ENCODE measurements at regions not wholly inside any gene's neighbourhood (a gene's known extent, or its start where the extent isn't known, plus 50 kb on each side); places are given as distances from the start of the nearest gene placed in this dataset.

- H3K27ac Mint-ChIP-seq (ENCODE audit: unreplicated experiment), result no peak overlapping the region
- peaks cover 15% of the 10 kb centered on the region for H3K9me3 Mint-ChIP-seq (ENCODE audit: unreplicated experiment)
- Histone ChIP-seq H2AFZ (ENCODE audit: low read depth, low read length) (no peak overlapping the region), H3K27ac (ENCODE audit: low read depth, low read length) (no peak overlapping the region), H4K20me1 (ENCODE audit: insufficient read depth, low read length) (no peaks in the 10 kb centered on the region), H3K79me2 (ENCODE audit: insufficient read depth, low read length) (no peaks in the 10 kb centered on the region), H3K9me3 (ENCODE audit: insufficient read depth, low read depth, low read length) (no peaks in the 10 kb centered on the region), H3K27me3 (ENCODE audit: insufficient read depth, low read length) (peaks cover 1% of the 10 kb centered on the region), H3K4me1 (ENCODE audit: insufficient read depth, low read length) (no peaks in the 10 kb centered on the region), H3K4me2 (ENCODE audit: low read length) (no peak overlapping the region), H3K9ac (ENCODE audit: low read length) (no peak overlapping the region), H3K36me3 (ENCODE audit: insufficient read depth, low read length) (no peaks in the 10 kb centered on the region), H3K4me3 (ENCODE audit: insufficient read depth, low read depth, low read length) (no peak overlapping the region)
- FAIRE-seq (no peak), DNase-seq (ENCODE audit: low read depth) (no peak)
- TF ChIP-seq CTCF (IDR thresholded peaks at IDR 0.05; ENCODE audit: insufficient read depth, low read depth, low read length) (no peak), EZH2 (IDR thresholded peaks at IDR 0.05; ENCODE audit: insufficient read depth, low read length) (no peak)
- no peak overlapping the region for H3K4me3 Mint-ChIP-seq (ENCODE audit: unreplicated experiment)
- no peaks in the 10 kb centered on the region for H3K27me3 Mint-ChIP-seq (ENCODE audit: low read depth, unreplicated experiment)
- H3K4me1 Mint-ChIP-seq (ENCODE audit: low read depth, unreplicated experiment), result peaks cover 5% of the 10 kb centered on the region
- H3K36me3 Mint-ChIP-seq (ENCODE audit: low read depth, unreplicated experiment), result peaks cover 2% of the 10 kb centered on the region
Measured at GRCh38 chr9:20291201-20291600, 331.1 kb downstream of the MLLT3 start.

- Histone ChIP-seq H3K27me3 (ENCODE audit: insufficient read depth, low read length) (peaks cover 2% of the 10 kb centered on the region), H3K9ac (ENCODE audit: low read length) (no peak overlapping the region), H3K36me3 (ENCODE audit: insufficient read depth, low read length) (no peaks in the 10 kb centered on the region), H3K27ac (ENCODE audit: low read depth, low read length) (no peak overlapping the region), H3K9me3 (ENCODE audit: insufficient read depth, low read depth, low read length) (no peaks in the 10 kb centered on the region), H3K4me2 (ENCODE audit: low read length) (no peak overlapping the region), H3K4me1 (ENCODE audit: insufficient read depth, low read length) (no peaks in the 10 kb centered on the region), H4K20me1 (ENCODE audit: insufficient read depth, low read length) (no peaks in the 10 kb centered on the region), H3K4me3 (ENCODE audit: insufficient read depth, low read depth, low read length) (no peak overlapping the region), H3K79me2 (ENCODE audit: insufficient read depth, low read length) (no peaks in the 10 kb centered on the region), H2AFZ (ENCODE audit: low read depth, low read length) (no peak overlapping the region)
- Mint-ChIP-seq H3K4me3 (ENCODE audit: unreplicated experiment) (no peak overlapping the region), H3K36me3 (ENCODE audit: low read depth, unreplicated experiment) (peaks cover 2% of the 10 kb centered on the region), H3K27ac (ENCODE audit: unreplicated experiment) (no peak overlapping the region), H3K4me1 (ENCODE audit: low read depth, unreplicated experiment) (peaks cover 3% of the 10 kb centered on the region), H3K27me3 (ENCODE audit: low read depth, unreplicated experiment) (no peaks in the 10 kb centered on the region), H3K9me3 (ENCODE audit: unreplicated experiment) (peaks cover 15% of the 10 kb centered on the region)
- TF ChIP-seq EZH2 (IDR thresholded peaks at IDR 0.05; ENCODE audit: insufficient read depth, low read length) (no peak), CTCF (IDR thresholded peaks at IDR 0.05; ENCODE audit: insufficient read depth, low read depth, low read length) (no peak)
- DNase-seq (ENCODE audit: low read depth), result no peak
- FAIRE-seq, result no peak
Measured at GRCh38 chr9:20290257-20290656, 332.0 kb downstream of the MLLT3 start.

- Histone ChIP-seq H3K79me2 (ENCODE audit: insufficient read depth, low read length) (no peaks in the 10 kb centered on the region), H3K36me3 (ENCODE audit: insufficient read depth, low read length) (no peaks in the 10 kb centered on the region), H3K9ac (ENCODE audit: low read length) (no peak overlapping the region), H3K4me2 (ENCODE audit: low read length) (no peak overlapping the region), H2AFZ (ENCODE audit: low read depth, low read length) (no peak overlapping the region), H3K4me1 (ENCODE audit: insufficient read depth, low read length) (no peaks in the 10 kb centered on the region), H3K9me3 (ENCODE audit: insufficient read depth, low read depth, low read length) (no peaks in the 10 kb centered on the region), H3K4me3 (ENCODE audit: insufficient read depth, low read depth, low read length) (no peak overlapping the region), H3K27ac (ENCODE audit: low read depth, low read length) (no peak overlapping the region), H4K20me1 (ENCODE audit: insufficient read depth, low read length) (no peaks in the 10 kb centered on the region), H3K27me3 (ENCODE audit: insufficient read depth, low read length) (peaks cover 2% of the 10 kb centered on the region)
- Mint-ChIP-seq H3K27ac (ENCODE audit: unreplicated experiment) (no peak overlapping the region), H3K9me3 (ENCODE audit: unreplicated experiment) (peaks cover 15% of the 10 kb centered on the region), H3K36me3 (ENCODE audit: low read depth, unreplicated experiment) (peaks cover 2% of the 10 kb centered on the region), H3K27me3 (ENCODE audit: low read depth, unreplicated experiment) (no peaks in the 10 kb centered on the region), H3K4me1 (ENCODE audit: low read depth, unreplicated experiment) (peaks cover 3% of the 10 kb centered on the region), H3K4me3 (ENCODE audit: unreplicated experiment) (no peak overlapping the region)
- TF ChIP-seq CTCF (IDR thresholded peaks at IDR 0.05; ENCODE audit: insufficient read depth, low read depth, low read length) (no peak), EZH2 (IDR thresholded peaks at IDR 0.05; ENCODE audit: insufficient read depth, low read length) (no peak)
- FAIRE-seq (no peak), DNase-seq (ENCODE audit: low read depth) (no peak)
Measured at GRCh38 chr9:20289423-20290010, 332.8 kb downstream of the MLLT3 start.

All from astrocyte (in vitro differentiated cells and primary cell).